C4-2B (cell line): ENCODE measurements at regions not wholly inside any gene's neighbourhood (a gene's known extent, or its start where the extent isn't known, plus 50 kb on each side); places are given as distances from the start of the nearest gene placed in this dataset.

Source experiments
- H3K27ac ChIP-seq: fragments of 450-650 bp; 2 replicates; pipeline ENCODE4 v1.5.1; 2017
- ZFX ChIP-seq: fragments of 450-650 bp; IDR thresholded peaks from 2 replicates; pipeline ENCODE4 v1.6.1; 2017
- TF ChIP-seq, protein P1 (sequence below): fragments of 450-650 bp; conservative IDR thresholded peaks from 2 replicates; pipeline ENCODE4 v1.5.1; 2017; ENCODE audit warnings: mild to moderate bottlenecking

DNA sequence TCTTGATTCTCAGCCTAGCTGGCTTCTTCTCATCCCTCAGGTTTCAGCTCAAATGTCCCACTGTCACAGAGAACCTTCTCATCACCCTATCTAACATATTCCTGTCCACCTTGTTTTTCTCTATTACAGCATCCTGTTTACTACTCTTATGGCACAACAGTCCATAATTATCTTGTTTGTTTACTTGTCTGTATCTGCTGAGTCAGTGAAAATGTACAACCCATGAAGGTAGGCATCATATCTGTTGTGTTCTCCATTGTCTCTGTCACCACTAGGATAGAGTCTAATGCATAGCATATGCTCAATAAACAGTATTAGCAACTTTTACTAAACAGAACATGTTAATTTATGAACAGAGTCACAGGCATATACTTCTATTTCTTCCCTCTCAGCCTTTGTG lies 261.7 kb downstream of the ETAA1 start:
- TF ChIP-seq, protein P1, sequence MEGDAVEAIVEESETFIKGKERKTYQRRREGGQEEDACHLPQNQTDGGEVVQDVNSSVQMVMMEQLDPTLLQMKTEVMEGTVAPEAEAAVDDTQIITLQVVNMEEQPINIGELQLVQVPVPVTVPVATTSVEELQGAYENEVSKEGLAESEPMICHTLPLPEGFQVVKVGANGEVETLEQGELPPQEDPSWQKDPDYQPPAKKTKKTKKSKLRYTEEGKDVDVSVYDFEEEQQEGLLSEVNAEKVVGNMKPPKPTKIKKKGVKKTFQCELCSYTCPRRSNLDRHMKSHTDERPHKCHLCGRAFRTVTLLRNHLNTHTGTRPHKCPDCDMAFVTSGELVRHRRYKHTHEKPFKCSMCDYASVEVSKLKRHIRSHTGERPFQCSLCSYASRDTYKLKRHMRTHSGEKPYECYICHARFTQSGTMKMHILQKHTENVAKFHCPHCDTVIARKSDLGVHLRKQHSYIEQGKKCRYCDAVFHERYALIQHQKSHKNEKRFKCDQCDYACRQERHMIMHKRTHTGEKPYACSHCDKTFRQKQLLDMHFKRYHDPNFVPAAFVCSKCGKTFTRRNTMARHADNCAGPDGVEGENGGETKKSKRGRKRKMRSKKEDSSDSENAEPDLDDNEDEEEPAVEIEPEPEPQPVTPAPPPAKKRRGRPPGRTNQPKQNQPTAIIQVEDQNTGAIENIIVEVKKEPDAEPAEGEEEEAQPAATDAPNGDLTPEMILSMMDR: no peak
- no peak for TF ChIP-seq ZFX
- no peak overlapping the region for H3K27ac ChIP-seq

DNA sequence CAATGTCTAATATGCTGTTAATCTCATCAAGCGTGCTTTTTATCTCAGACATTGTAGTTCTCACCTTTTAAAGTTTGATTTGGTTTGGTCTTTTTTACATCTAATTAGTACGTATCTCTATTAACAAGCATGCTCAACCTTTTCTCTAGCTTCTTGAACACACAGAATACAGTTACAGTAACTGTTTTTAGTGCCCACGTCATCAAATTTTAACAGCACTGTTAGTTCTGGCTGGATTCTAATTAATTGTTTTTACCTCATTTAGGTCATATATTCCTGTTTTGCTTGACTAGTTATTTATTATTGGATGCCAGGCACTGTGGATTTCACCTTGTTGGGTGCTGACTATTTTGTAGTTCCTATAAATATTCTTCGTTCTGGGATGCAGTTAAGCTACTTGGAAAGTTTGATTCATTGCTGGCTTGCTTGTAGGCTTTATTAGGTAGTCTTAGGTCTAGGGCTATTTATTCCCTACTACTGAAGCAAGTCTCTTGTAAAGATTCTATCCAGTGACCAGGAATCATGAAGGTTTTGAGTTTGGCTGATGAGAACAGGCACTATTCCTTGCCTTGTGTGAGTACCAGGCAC lies 263.0 kb downstream of the ETAA1 start:
- no peak for TF ChIP-seq ZFX
- TF ChIP-seq, protein P1: no peak
- H3K27ac ChIP-seq: no peak overlapping the region

DNA sequence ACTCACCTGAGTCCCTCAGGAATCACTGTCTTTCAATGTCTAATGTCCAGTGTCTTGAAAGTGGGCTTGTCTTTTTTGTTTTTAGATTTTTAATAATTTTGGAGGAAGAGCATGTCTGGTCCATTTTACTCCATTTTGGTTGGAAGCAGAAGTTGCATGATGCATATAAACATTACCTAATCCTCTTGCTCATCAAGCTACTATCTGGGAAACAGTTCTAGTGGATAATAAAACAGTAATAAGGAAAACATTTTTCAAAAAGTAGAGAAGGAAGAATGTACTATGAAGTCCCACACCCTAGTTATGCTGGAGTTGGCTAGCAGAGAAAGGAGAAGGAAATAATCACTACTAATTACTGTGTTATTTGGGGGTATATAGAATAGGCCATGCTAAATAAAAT lies 263.7 kb downstream of the ETAA1 start:
- TF ChIP-seq, protein P1: no peak
- TF ChIP-seq ZFX: no peak
- H3K27ac ChIP-seq: no peak overlapping the region

DNA sequence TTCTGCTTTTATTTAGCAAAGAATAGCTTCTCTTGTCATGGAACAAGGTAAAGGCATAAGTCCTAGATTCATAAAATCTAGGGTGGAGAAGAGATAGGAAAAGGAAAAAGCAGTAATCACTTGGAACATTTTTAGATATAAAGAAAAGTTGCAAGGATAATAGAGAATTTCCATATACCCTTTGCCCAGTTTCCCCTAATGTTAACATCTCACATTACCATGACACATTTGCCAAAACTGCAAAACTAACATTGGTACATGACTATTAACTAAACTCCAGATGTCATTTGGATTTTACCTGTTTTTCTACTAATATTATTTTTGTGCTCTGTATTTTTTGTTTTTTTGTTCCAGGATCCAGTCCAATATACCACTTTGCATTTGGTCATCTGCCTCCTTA lies 265.1 kb downstream of the ETAA1 start:
- H3K27ac ChIP-seq: no peak overlapping the region
- TF ChIP-seq, protein P1: no peak
- TF ChIP-seq ZFX: no peak

DNA sequence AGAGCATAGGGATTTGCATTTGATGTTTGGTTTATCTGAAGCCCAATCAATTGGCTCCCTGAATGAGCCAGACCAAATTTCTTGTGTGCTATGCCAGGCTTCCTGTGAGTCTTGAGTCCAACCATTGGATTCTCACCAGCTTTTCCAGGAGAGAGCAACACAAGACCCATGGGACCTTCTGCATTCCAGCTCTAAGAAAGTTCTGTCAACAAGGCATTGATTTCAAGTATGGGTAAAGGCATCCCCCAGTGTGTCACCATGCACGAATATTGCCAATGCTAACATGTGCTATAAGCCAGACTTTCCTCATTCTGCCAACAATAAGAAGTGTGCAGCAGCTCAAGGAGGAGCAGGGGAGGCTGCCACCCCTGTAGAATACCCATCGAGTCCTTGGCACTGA lies 266.6 kb downstream of the ETAA1 start:
- H3K27ac ChIP-seq: no peak overlapping the region
- TF ChIP-seq ZFX: no peak
- TF ChIP-seq, protein P1: no peak

DNA sequence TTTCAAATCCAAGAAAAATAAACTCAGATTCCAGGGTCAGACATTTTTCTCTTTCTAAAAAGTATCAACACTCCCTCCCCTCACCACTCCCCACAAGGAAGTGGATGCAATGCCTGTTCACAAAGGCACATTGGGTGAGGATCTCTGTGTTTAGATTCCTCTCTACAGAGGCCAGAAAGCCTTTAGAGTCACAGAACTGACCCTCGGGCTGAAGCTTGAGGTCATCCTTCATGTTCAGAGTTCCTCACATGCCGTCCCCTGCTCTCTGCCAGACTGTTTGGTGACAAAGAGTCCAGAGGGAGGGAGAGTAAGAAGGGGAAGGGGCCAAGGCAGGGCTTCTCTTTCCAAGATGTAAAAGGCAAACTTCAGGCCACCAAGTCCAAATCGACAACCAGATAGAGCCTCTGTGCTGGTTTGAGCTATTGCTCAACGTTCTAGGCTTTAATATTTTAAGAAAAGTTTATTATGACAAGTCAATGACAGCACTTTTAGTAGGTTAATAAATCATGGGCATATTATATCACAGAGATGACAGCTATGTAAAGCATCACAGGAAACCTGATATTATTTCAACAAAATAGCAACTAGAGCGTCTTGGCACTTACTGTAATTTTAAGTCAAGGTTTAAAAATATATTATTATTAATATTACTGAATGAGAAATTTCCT lies 269.4 kb downstream of the ETAA1 start:
- no peak for TF ChIP-seq ZFX
- TF ChIP-seq, protein P1: no peak
- no peak overlapping the region for H3K27ac ChIP-seq

DNA sequence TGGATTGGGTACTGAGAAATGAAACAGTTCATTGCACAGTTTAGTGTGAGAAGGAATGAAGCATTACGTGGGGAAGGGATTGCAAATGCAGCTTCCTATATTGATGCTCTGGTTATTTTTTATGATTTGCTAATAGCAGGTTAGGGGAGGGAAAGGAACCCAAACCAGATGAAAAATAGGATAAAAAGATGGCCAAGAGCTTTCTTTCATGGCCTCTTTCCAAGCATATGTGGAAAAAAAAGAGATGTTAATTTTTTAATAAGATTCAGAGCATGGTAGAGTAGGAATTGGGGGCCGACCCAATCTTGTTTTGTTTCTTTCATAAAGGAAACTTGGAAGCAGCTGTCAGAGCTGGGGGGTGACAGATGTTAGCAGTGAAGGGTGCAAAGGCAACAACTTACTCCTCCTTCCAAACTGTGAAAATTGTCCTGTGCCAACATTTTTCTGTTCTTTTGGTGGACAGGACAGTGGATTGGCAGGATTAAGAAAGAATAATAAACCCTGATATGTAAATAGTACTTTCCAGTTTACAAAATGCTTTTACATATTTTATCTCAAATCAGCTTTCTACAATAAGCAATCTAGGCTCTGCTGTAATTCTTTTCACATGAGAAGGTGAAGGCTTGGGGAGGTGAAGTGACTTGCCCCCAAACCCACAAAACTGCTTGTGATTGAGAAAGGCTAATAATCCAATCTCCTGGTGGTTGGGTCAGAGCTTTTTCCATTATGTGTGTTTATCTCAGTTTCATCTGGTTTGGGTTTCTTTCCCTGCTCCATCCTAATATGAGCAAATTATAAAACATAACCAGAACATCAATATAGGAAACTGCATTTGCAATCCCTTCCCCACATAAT lies 270.1 kb downstream of the ETAA1 start:
- no peak overlapping the region for H3K27ac ChIP-seq
- TF ChIP-seq, protein P1: no peak
- TF ChIP-seq ZFX: no peak
